Renal pelvis (tissue), 1 donor: ENCODE measurements at regions not wholly inside any gene's neighbourhood (a gene's known extent, or its start where the extent isn't known, plus 50 kb on each side); places are given as distances from the start of the nearest gene placed in this dataset.

Experiments used
- DNase-seq: peaks from one replicate; pipeline ENCODE4 v3.0.0-alpha.2; 2013

DNA sequence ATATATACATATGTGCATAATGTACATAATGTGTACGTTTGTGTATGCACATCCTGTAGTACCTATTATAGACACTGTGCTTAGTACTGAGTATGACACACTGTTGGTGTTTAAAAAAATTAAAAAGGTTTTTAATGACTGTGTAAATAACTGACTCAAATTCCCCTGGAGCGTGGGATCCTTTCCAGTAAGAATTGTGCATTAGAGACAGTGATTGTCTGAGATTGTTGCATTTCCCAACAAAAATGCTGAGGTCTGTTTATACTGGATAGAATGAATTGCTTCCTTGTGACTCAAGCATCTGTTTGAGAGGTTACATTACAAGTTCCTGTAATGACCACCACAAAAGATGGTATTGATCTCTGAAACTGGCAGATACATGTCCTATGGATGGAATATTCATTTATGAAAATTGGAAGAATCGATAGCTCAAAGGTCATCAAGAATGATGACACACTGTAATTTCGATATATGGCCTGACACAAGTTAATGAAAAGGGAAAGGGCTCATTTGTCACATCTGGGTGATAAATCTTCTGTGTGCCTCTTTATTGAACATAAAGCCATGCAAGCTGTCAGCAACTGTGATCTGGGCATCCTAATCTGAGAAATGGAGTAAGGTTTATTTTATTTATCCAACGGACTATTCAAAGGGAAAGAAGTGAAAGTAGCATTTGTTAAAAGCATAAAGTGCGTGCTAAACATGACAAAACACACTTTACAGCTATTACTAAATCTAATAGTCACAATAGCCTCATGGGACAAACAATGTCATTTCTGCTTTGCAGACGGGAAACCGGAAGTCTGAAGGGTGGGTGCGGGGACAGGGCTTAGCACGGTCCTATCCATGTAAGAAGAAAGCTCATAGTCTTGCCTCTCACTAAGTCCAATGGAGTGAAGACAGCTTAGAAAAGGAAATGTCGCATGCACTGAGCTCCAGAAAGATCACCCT is 228.8 kb downstream of the CDH11 start:
- DNase-seq = no peak

DNA sequence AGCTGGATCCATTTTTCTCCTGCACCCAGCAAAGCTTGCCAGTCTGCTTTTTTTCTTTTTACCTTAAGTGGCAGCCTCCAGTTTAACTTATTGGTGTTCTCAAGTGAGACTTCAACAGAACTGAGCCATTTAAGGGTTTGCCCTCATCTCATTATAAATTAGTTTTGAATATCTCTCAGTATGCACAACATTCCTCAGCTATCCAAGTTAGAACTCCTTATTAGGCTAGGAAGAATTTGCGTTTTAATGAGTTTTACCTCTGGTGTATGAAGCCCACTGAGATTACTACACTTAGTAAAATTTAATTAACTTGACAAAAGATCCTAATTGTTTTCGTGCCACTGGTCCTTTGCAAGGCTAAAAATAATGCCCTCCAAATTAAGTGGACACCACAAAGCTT is 232.4 kb downstream of the CDH11 start:
- no peak for DNase-seq

DNA sequence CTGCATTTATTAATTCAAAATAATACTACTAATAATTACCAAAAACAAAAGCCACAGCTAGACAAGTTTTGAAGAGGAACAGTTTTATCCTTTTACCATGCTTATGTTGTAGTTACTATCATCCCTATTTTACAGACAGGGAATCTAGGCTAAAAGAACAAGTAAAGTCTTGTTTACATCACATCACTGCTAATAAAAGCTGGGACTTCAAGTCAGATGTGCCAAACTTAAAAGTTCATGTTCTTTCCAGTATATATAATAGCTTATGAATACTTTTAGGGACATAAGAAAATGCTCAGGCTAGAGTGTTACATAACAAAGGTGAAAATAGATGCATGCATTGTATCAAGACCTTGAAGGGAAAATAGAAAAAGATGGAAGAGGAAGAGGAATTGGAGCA is 234.2 kb downstream of the CDH11 start:
- no peak for DNase-seq

DNA sequence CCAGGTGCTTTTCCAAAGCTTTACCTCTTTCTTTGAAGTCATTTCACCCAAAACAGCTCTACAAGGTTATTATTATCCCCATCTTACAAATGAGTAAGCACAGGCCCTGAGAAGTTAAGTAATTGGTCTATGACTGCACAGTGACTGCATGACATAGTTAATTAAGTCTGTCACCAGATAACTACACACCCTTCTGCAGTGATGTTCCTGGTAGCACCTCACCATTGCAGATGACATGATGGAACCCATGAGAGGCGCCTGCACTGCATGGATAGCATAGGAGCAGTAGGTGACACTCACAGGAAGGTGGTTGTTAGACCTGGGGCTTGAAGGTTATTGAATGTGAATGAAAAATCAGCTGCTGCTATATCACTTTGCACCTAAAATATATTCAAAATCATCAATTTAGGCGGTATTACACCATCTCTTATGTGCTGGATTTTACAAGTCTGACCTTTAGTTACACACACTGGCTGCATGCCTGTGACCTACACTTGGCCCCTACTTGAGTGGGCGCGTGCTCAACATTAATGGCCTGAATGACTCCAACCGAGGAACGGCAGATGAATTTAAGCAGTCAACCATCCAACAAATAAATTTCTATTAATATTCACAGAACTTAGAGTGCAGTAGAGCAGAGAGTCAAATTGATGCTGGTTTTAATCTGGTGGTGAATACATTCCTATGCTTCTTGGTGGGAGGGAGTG is 239.6 kb downstream of the CDH11 start:
- no peak for DNase-seq

DNA sequence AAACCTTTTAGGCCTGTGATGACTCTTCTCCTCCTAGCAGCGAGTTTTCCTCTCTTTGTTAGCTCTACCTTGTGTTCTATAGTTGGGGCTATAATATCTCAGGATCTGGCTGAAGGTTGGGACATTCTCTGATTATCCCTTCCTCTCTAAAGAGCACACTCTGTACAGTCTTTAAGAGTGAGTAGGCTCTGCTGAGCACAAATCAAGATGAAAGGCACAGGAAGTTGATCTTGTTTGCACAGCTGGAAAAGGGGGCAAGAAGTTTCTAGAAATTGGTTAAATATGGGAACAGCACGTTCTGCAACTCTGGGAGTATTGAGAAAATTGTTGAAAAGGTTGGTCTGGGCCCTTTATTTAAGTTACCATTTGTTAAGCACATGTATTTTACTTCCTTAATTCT is 240.9 kb downstream of the CDH11 start:
- DNase-seq = no peak

DNA sequence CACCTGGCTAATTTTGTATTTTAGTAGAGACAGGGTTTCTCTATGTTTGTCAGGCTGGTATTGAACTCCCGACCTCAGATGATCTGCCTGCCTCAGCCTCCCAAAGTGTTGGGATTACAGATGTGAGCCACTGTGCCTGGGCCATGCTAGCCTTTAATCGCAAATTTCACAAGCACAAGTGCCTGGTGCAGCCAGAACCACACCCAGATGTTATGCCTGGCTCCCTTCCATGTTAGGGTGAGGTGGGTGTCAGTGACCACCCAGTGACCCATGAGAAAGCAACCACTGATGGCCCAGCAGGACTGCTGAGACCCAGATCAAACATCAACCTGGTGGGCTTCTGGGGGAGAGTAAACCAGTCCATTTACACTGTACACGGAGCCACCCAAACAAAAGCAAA is 241.9 kb downstream of the CDH11 start:
- DNase-seq = no peak

DNA sequence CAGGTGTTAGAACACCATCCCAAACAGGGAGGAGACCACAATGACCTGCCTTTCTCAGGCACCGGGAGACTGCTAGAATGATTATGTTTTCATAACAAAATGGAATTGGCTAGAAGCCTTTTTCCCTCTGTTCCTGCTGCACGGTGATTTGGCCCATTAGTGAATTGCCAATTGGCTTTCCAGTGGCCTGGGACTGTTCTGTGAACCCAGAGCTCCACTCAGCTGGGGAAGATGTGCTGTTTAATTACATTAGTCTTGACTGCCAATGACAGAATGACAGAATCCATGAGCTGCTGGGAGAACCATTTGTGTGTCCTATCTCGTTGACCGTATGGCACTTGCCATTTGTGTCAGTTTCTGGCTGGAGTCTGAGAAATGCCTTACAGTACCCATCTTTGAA is 242.9 kb downstream of the CDH11 start:
- no peak for DNase-seq

DNA sequence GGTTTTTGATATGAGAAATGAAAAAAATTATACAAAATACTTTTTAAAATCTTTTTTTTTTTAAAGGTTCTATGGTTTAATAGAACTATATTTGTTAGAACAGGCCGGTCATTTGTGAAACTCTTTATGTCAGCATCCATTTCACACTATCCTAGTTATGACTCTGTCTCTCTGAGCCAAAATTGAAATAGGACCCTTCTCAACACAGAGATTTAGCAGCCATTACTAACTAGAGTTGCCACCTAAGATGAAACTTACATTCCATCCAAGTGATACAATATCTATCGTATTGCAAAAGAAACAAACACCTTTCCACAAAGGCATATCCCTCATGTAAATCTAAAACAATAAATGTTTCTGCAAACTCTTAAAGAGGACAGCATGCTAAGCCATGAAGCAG is 249.8 kb downstream of the CDH11 start:
- DNase-seq = no peak

DNA sequence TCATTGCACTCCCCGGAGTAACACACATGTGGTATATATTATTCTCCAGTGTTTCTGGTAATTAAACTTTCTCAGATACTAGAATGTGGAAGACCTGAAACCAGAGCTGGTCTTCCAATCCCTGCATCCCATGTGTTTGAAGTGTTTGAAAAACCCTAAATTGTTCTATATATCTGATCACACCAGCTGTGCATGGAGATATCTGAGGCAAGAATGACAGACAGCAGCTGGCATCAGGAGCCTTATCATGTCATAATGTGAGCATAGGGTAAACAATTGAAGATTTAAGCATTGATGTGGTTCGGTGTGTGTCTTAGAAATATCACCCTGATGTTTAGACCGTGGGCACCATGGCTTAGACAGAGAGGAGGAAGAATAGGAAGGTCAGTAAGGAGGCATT is 251.0 kb downstream of the CDH11 start:
- no peak for DNase-seq

DNA sequence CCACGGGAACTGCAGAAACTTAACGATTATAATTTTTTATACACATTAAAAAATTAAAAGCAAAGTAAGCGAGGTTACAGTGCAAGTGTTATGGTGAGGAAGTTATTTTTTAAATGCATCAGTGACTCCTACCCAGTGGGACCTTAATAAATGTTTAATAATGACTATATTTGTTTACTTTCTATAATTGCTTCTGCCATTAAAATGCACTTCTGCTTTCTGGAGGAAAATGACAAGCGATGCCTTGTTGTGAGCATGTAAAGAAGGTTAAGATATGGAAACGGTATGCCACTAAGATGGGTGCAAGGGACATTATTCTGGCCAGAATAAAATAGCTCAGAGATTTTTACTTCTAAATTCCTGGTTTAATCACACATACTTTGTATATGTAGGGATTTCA is 252.1 kb downstream of the CDH11 start:
- no peak for DNase-seq

DNA sequence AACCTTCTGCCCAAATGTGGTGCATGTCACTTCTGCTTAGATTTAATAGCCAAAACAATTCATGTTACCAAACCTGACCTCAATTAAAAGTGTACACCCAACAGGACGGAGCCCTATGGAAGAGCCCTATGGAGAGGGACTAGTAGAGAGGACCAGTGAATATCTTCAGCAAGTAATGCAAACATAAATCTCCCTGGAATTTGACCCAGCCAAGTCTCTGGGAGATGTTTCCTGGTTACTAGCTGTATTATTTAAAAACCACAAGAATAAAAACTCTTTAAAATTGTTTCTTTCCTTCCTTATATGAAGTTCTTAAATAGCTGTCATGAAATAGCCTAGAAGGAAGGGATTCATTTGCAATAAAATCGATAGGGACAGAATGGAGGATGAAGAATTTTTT is 255.8 kb downstream of the CDH11 start:
- DNase-seq = no peak

DNA sequence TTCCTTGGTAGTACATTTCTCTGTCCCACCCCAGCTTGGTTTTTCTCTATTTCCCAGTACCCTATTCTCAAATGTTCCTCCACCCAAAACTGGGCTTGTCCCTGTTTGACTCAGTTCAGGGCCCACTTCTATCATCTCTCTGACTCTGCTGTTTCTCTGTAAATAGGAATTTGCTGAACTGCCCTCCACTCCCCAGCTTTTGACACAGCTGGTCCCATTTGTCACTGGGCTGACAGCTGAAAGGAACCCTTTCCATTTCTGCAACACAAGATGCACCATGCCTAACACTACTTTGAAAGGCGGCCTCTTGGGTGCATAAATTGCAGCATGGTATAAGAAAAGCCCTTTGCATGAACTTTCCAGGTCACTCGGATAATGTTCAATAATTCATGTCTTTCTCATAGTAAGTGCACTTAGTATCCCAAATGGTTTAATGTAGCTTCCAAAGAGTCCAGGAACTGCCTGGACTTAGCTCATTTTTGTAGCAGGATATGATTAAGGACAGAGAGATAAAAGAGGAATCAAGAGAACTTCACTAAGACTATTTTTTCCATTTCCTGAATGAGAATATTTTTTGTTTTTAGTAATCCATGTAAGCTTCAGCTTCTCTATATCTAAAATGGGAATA is 256.7 kb downstream of the CDH11 start:
- DNase-seq = peak; percentile 24

DNA sequence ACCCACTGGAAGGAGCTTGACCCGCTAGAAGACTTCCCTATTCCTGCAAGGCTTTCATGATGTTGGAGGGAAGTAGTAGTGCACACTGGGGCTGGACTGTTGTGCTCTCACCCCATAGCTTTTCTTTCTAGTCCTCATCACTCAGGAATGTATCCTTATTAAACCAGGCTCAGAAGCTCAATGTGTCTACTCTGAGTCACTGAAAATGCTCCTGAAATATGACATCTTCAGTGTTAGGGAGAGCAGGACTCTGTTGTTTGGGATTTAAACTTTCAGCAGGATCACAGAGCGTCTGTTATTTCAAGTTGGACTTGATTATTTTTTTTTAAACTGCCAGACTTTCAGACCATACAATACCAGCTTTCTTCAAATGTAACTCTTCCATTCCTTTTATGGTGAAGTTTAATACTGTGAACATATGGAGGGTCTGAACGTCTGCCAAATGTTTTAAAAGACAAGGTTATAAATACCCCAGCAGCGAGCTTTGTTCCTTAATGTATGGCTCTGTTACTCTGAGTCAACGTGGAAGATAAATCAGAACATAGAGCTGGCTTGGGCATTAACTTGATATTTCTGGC is 257.5 kb downstream of the CDH11 start:
- DNase-seq = peak; percentile 78

DNA sequence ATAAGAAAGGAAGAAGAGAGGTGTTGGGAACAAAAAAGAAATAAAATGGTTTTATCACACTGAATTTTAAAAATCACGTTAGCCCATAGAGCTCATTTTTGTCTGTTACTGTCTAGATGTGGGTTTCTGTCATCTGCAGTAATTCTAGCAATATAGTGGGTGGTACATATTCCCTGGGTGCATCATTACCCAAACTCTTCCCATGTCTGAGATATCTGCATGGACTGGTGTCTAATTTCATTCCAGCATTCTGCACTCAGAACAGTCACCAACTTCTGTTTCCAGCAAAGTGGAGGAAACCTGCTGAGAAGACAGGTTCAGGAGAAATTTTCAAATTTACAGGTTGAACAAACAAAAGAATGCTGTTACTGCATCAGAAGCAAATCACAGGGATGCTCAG is 263.8 kb downstream of the CDH11 start:
- DNase-seq = no peak

DNA sequence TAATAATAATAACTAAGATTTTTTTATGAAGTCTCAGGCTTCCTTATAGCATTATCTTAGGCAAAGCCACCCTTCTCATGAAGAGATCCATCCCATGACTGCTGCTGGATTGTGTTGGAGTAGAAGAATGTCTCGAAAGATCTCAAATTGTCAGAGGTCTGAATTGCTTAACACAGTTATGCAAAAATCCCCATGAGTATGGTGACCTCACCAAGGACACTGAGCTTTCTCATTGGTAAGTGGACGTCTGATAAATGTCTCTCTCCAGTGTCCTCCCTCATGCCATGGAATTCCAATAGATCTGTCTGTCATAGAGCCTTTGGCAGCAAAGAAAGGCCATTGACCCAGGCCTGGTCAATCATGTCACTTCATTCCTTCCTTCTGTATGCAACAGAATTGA is 264.5 kb downstream of the CDH11 start:
- DNase-seq = no peak

DNA sequence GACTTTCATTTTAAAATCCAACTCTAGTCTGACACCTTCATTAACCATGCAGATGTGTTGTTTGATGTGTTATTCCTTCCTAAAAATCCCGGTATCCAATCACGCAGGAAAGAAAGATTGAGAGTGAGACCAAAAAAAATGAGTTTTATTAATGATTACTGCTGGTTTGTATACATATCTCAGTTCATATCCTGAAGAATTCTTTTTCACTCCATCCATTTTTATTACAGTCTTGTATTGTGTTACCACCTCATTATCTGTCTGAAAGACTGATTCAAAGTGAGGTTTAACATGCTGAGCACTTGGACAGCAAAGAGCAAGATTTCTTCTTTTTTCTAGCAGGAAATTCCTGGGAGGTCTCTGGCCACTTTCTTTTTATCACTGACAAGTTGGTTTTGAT is 268.3 kb downstream of the CDH11 start:
- no peak for DNase-seq

DNA sequence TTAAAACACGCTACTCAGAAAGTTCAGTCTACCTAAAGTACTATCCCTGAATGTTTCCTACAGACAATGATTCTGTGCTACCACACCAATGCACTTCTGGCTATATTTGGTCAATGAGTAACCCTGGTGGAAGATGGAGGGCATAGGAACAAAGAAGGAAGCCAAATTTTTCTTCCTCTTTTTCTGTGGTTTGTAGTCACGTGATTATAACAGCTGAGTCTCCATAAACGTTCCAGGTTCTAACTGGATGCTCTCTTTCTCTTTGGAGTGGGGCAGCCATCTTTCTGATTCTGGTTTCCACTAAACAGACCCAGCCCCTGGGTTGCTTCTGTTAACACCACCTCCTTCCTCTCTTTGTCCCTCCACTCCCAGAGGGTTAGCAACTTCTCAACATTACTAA is 274.9 kb downstream of the CDH11 start:
- DNase-seq = no peak

DNA sequence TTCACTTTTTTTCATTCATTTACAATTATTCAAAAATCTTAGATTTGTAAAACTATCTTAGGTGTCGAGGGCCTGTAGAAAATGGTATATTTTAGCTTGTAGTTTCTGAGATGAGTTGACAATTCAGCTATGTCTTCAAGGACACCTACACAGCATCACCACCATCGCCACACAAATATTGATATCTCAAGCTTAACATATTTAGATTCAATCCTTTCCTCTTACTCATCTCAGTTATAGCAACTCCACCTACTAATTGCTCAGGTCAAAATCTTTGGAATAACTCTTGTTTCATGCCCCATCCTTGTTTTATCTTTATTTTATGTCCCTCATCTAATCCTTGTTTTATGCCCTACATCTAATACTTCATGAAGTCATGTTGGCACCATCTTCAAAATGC is 276.8 kb downstream of the CDH11 start:
- no peak for DNase-seq

DNA sequence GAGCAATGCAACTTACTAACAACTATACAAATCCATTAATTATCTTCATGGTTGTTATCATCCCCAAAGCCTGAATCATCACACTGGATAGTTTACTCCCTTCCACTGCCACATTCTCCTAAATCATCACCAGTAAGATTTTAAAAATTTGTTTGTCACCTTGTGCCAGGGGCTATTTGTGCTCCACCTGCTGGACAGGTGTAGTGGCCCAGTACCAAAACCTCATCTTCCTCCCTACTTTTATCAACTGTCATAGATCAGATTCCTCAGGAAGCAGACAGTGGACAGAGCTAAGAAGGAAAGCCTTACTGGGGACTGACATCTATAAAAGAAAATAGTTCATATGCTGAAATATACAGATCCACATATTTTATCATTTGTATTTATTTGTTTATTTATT is 280.4 kb downstream of the CDH11 start:
- no peak for DNase-seq

DNA sequence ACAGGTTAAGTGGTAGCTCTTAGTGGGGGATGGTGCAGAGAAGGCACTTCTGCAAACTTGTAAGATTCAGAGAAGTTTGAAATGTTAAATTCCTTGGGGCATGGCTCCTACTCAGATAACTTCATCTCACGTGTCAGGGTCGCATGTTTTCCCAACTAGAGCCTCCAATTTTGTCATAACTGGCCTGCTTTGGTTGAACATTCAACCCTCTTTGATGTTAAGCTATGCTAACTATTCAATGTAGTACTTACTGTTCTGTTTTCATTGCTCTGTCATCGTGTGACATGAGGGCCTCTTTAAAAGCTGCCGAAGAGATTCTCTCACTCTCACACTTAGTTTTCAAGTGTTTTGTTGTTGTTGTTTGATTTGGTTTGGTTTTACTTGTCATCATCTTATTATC is 280.8 kb downstream of the CDH11 start:
- no peak for DNase-seq

DNA sequence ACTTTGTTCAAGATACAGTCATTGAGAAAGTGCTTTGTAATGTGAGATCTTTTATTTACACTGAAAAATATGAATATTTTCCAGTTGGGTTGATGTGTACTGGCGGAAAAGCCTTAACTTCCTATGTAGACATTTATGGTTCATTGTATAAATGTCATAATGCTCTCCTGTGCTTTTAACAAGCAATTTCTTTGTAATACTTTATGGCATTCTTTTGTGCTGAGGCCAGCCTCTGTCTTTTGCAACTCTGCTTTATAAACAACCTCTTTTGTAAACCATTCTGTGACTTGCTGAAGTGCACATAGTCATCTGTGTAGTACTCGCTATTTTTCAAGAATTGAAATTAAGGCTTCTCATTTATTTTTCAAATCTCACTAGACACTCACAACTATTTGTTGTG is 291.2 kb downstream of the CDH11 start:
- DNase-seq = no peak

DNA sequence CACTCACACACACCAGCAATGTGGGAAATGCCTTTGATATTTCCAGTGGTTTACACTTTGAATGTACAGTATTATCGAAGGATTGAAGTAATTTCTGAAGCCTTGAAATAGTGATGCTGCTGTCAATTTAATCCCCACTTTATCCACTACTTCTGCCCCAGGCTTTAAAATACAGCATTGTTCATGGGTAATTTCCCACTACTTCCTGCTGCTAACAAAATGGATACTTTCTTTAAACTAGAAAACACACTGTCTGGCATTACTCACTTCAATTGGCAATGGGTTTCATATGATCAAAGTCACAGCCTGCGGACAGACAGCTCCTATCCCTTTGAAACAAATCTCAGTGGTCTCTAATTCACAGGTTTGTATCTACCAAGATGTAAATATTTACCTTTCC is 292.2 kb downstream of the CDH11 start:
- DNase-seq = no peak

DNA sequence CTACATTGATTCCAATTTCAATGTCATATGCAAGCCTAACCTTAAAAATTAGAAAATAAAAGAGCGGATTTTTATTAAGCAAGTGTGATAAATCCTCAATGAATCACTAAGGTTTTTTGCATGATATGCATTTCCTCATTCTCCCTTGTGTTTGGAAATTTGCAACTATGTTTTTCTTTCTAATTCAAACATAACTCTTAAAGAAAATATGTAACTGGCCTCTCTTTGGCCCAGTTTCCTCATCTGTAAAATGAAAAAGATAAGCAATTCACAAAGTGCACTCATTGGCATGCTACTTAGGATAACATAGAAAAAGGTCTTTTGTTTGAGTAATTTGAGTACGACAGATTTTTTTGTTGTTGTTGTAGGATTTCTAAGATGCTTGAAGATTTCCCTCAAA is 295.5 kb downstream of the CDH11 start:
- no peak for DNase-seq
